DOHH2 (cell line): ENCODE measurements at regions not wholly inside any gene's neighbourhood (a gene's known extent, or its start where the extent isn't known, plus 50 kb on each side); places are given as distances from the start of the nearest gene placed in this dataset.

Source experiments
- H3F3A ChIP-seq: fragments of 200-600 bp; sonication (generic), shearing (Covaris generic); 2 replicates; pipeline ENCODE4 v1.6.0; 2016; ENCODE audit warnings: antibody characterized with exemption, mild to moderate bottlenecking; ENCODE audit not compliant: control insufficient read depth, insufficient read depth
- H3K27ac ChIP-seq: fragments of 200-600 bp; sonication (generic); 2 replicates; pipeline ENCODE4 v1.5.1; 2014; ENCODE audit warnings: low read depth, mild to moderate bottlenecking, low read length, moderate library complexity
- H3K27me3 ChIP-seq: fragments of 200-600 bp; sonication (generic); 2 replicates; pipeline ENCODE4 v1.6.1; 2014; ENCODE audit warnings: mild to moderate bottlenecking, low read length, mixed read lengths; ENCODE audit not compliant: control insufficient read depth
- H3K36me3 ChIP-seq: fragments of 200-600 bp; sonication (generic); 2 replicates; pipeline ENCODE4 v1.6.1; 2014; ENCODE audit warnings: mild to moderate bottlenecking, low read length, moderate library complexity, mixed read lengths; ENCODE audit not compliant: control insufficient read depth
- H3K4me1 ChIP-seq: fragments of 200-600 bp; sonication (generic); 2 replicates; pipeline ENCODE4 v1.6.1; 2014; ENCODE audit warnings: mild to moderate bottlenecking, low read length, mixed read lengths; ENCODE audit not compliant: control insufficient read depth
- H3K4me2 ChIP-seq: fragments of 200-600 bp; sonication (generic); 2 replicates; pipeline ENCODE4 v1.6.0; 2014; ENCODE audit warnings: mild to moderate bottlenecking, low read length, moderate library complexity
- H3K4me3 ChIP-seq: fragments of 200-600 bp; sonication (generic); 2 replicates; pipeline ENCODE4 v1.5.1; 2014; ENCODE audit warnings: mild to moderate bottlenecking, low read length, mixed read lengths
- H3K79me2 ChIP-seq: fragments of 200-600 bp; sonication (generic); 2 replicates; pipeline ENCODE4 v1.6.1; 2014; ENCODE audit warnings: mild to moderate bottlenecking, low read length, mixed read lengths; ENCODE audit not compliant: control insufficient read depth
- H3K9me2 ChIP-seq: fragments of 200-600 bp; sonication (generic); replicated peaks from 2 replicates; pipeline ENCODE4 v1.6.1; 2014; ENCODE audit warnings: mild to moderate bottlenecking, low read length, mixed read lengths; ENCODE audit not compliant: control insufficient read depth
- H3K9me3 ChIP-seq: fragments of 200-600 bp; sonication (generic); 2 replicates; pipeline ENCODE4 v1.6.1; 2014; ENCODE audit warnings: antibody characterized with exemption, low read length, mixed read lengths; ENCODE audit not compliant: control insufficient read depth, insufficient read depth
- H4K20me1 ChIP-seq: fragments of 200-600 bp; sonication (generic); 2 replicates; pipeline ENCODE4 v1.6.0; 2014; ENCODE audit warnings: low read depth, mild to moderate bottlenecking, antibody characterized with exemption, low read length, moderate library complexity; ENCODE audit not compliant: control insufficient read depth, insufficient read depth
- EZH2phosphoT487 ChIP-seq: fragments of 200-600 bp; sonication (generic); IDR thresholded peaks from 2 replicates; pipeline ENCODE4 v1.6.1; 2017; ENCODE audit warnings: borderline replicate concordance, mild to moderate bottlenecking, antibody characterized with exemption, low read length, moderate library complexity, mixed read lengths
- TF ChIP-seq, protein P1 (sequence below): fragments of 200-600 bp; sonication (generic); IDR thresholded peaks from one replicate; pipeline ENCODE4 v1.5.1; 2014; ENCODE audit warnings: antibody characterized with exemption, mild to moderate bottlenecking, low read depth, low read length; ENCODE audit not compliant: poor library complexity, severe bottlenecking

DNA sequence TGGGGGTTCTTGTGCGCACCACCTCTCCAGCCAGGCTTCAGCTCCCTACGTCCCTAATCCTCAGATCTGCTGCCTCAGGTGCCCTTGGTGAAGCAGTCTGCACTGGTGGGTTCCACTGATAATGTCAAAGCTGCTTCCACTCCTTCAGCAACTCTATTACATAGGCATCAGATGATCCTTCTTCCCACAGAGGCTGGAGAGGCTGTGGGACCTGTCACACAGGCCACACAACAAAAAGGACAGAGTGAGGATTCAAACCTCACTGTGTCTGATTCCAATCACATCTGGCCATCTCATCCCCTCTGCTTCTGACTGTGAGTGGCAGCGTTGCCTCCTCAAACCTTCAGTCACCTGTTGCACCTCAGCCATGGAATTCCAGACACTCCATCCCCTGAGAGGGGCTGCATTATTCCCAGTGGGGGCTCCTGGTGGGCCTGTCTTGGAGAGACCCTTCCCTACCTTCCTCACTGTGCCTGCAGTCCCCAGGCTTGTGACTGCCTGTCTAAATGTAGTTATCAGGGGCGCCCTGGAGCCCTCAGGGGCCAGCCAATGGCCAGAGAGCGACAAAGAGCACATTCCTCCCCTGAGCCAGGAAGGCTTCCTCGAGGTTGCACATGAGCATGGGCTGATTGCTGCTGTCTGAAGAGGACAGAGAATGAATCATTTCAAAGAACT lies 211.4 kb upstream of the ECI2 start:
- Histone ChIP-seq H3K4me2 (no peak overlapping the region), H3K27me3 (no peaks in the 10 kb centered on the region)

DNA sequence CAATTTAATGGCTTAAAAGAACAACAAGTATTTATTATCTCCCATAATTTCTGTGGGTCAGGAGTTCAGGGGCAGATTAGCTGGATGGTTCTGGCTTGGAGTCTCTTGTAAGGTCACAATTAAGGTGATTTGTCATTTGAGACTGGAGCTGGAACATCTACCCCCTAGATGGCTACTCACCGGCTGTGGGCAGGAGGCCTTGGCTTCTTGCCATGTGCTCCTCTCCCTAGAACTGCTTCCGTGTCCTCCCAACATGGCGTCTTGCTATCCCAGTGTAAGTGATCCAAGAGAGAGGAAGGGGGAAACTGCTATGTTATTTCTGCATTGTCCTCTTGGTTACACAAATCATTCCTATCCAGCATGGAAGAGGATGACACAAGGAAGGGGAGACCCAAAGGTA lies 210.2 kb upstream of the ECI2 start:
- Histone ChIP-seq H3K4me3 (no peak overlapping the region), H4K20me1 (no peaks in the 10 kb centered on the region), H3K4me2 (no peak overlapping the region), H3K27ac (no peak overlapping the region), H3K4me1 (no peaks in the 10 kb centered on the region), H3K79me2 (no peaks in the 10 kb centered on the region), H3F3A (no peaks in the 10 kb centered on the region), H3K27me3 (no peaks in the 10 kb centered on the region), H3K36me3 (no peaks in the 10 kb centered on the region), H3K9me2 (no peaks in the 10 kb centered on the region), H3K9me3 (no peaks in the 10 kb centered on the region)
- no peak for TF ChIP-seq EZH2phosphoT487
- TF ChIP-seq, protein P1, sequence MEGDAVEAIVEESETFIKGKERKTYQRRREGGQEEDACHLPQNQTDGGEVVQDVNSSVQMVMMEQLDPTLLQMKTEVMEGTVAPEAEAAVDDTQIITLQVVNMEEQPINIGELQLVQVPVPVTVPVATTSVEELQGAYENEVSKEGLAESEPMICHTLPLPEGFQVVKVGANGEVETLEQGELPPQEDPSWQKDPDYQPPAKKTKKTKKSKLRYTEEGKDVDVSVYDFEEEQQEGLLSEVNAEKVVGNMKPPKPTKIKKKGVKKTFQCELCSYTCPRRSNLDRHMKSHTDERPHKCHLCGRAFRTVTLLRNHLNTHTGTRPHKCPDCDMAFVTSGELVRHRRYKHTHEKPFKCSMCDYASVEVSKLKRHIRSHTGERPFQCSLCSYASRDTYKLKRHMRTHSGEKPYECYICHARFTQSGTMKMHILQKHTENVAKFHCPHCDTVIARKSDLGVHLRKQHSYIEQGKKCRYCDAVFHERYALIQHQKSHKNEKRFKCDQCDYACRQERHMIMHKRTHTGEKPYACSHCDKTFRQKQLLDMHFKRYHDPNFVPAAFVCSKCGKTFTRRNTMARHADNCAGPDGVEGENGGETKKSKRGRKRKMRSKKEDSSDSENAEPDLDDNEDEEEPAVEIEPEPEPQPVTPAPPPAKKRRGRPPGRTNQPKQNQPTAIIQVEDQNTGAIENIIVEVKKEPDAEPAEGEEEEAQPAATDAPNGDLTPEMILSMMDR, result no peak

More for the DNA sequence above, 211.4 kb upstream of the ECI2 start:
- no peaks in the 10 kb centered on the region for H4K20me1 ChIP-seq
- no peaks in the 10 kb centered on the region for H3K4me1 ChIP-seq
- H3K4me3 ChIP-seq, result no peak overlapping the region
- H3K9me2 ChIP-seq, result no peaks in the 10 kb centered on the region
- TF ChIP-seq, protein P1, result no peak
- TF ChIP-seq EZH2phosphoT487, result no peak
- H3K27ac ChIP-seq, result no peak overlapping the region
- H3K36me3 ChIP-seq, result no peaks in the 10 kb centered on the region
- no peaks in the 10 kb centered on the region for H3F3A ChIP-seq
- H3K79me2 ChIP-seq, result no peaks in the 10 kb centered on the region
- H3K9me3 ChIP-seq, result no peaks in the 10 kb centered on the region

DNA sequence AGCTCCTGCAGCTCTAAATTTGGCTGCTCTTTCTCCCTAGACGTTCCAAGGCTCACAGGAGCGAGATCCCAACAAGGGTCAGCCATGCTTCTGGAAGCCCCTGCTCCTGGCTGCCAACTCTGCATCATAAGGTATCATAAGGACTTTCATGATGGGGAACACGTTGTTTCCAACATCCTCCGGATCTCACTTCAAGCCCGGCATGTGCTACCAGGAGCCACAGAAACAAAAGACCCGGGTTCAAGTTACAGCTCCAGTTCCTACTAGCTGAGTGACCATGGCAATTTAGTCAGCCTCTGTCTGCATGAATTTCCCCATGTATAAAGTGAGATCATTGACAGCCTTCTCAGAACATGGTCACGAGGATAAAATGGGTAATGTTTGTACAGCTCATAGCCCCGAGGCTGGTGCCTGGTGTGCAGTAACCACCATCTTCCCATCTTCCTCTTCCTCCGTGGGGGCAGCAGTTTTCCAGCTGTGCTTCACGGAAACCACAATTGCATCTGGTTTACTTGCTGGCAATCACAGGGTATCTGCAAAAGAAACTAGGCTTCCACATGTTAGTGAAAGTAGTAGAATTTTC lies 209.0 kb upstream of the ECI2 start:
- H3K4me3 ChIP-seq, result no peak overlapping the region
- no peaks in the 10 kb centered on the region for H3K36me3 ChIP-seq
- H3K4me1 ChIP-seq, result no peaks in the 10 kb centered on the region
- H3K4me2 ChIP-seq, result no peak overlapping the region
- no peaks in the 10 kb centered on the region for H3K27me3 ChIP-seq
- TF ChIP-seq, protein P1, result no peak
- no peak for TF ChIP-seq EZH2phosphoT487
- H3K9me3 ChIP-seq, result no peaks in the 10 kb centered on the region
- H3F3A ChIP-seq, result no peaks in the 10 kb centered on the region
- no peaks in the 10 kb centered on the region for H3K9me2 ChIP-seq
- no peak overlapping the region for H3K27ac ChIP-seq
- no peaks in the 10 kb centered on the region for H4K20me1 ChIP-seq
- H3K79me2 ChIP-seq, result no peaks in the 10 kb centered on the region
